GM23338 (cell line): ENCODE measurements at regions not wholly inside any gene's neighbourhood (a gene's known extent, or its start where the extent isn't known, plus 50 kb on each side); places are given as distances from the start of the nearest gene placed in this dataset.

ENCODE experiments used
- EZH2 ChIP-seq: fragments of 200-600 bp; sonication (generic); IDR thresholded peaks from one replicate; pipeline ENCODE4 v1.8.0; 2017; ENCODE audit warnings: antibody characterized with exemption, mild to moderate bottlenecking, low read depth; ENCODE audit not compliant: unreplicated experiment
- NANOG ChIP-seq: IDR thresholded peaks from 2 replicates; pipeline ENCODE4 v1.6.1; 2016; ENCODE audit warnings: antibody characterized with exemption, borderline replicate concordance
- POLR2AphosphoS5 ChIP-seq: IDR thresholded peaks from 2 replicates; pipeline ENCODE4 v1.6.1; 2016; ENCODE audit warnings: antibody characterized with exemption, low read depth
- TF ChIP-seq, protein P1 (sequence below), 2 experiments: fragments of 200-600 bp in 1 of 2; sonication (generic) in 1 of 2; conservative IDR thresholded peaks; 2 replicates each; pipeline versions ENCODE4 v1.5.1 to v1.6.1; 2016 to 2017; ENCODE audit warnings: antibody characterized with exemption in 2 of 2, low read depth in 2 of 2, mild to moderate bottlenecking in 2 of 2, moderate library complexity in 1 of 2

- TF ChIP-seq EZH2: no peak
- TF ChIP-seq NANOG: no peak
- TF ChIP-seq, protein P1, sequence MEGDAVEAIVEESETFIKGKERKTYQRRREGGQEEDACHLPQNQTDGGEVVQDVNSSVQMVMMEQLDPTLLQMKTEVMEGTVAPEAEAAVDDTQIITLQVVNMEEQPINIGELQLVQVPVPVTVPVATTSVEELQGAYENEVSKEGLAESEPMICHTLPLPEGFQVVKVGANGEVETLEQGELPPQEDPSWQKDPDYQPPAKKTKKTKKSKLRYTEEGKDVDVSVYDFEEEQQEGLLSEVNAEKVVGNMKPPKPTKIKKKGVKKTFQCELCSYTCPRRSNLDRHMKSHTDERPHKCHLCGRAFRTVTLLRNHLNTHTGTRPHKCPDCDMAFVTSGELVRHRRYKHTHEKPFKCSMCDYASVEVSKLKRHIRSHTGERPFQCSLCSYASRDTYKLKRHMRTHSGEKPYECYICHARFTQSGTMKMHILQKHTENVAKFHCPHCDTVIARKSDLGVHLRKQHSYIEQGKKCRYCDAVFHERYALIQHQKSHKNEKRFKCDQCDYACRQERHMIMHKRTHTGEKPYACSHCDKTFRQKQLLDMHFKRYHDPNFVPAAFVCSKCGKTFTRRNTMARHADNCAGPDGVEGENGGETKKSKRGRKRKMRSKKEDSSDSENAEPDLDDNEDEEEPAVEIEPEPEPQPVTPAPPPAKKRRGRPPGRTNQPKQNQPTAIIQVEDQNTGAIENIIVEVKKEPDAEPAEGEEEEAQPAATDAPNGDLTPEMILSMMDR (conservative IDR thresholded peaks at IDR 0.05; ENCODE audit: low read depth in 2 of 2): no peak
- no peak for TF ChIP-seq POLR2AphosphoS5
These were observed 62.2 kb downstream of the NCOR2 start for GRCh38 chr12:124505001-124505818.
